ENCODE measurements at regions not wholly inside any gene's neighbourhood (a gene's known extent, or its start where the extent isn't known, plus 50 kb on each side); places are given as distances from the start of the nearest gene placed in this dataset.

DNA sequence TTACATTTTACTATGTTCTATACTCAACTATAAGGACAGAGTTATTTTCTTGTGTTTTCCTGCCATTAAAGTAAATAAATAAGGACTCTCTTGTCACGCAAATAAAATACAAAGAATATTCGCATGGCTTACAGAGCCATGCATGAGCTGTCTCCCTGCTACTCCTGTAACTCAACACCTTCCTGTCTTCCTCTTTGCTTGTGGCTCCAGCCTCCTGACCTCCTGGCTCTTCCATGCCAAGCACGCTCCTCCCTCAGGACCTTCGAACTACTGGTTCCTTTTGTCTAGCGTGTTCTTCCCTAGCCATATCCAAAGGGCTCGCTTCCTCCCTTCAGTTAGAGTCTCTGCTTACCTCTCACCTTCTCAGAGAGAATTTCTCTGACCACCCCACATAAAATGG, 124.3 kb upstream of the TMC3 start:
- no peak for TF ChIP-seq CTCF (IDR thresholded peaks at IDR 0.05; ENCODE audit: poor library complexity)
- no peak for TF ChIP-seq EZH2phosphoT487 (IDR thresholded peaks at IDR 0.05; ENCODE audit: low read depth, severe bottlenecking, unreplicated experiment)
- TF ChIP-seq EZH2 (IDR thresholded peaks at IDR 0.05; ENCODE audit: borderline replicate concordance) = no peak

All from hepatocyte (in vitro differentiated cells).